ENCODE measurements at regions not wholly inside any gene's neighbourhood (a gene's known extent, or its start where the extent isn't known, plus 50 kb on each side); places are given as distances from the start of the nearest gene placed in this dataset.

DNA sequence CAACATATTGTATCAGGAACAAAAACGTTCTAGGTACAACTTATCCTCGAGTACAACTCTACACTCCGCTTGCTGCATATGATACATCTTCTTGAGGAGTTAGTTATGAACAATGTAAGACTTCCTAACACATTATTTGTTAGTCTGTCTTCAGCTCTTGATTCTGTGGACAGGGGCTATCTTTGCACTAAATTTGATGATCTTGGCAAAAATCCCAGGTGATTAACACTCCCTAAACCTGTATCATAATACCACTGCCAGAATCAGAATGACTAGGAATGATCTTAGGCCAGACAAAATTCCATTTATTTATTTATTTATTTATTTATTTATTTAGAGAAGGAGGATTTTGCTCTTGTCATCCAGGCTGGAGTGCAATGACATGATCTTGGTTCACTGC, 108.7 kb upstream of the AUTS2 start:
- Histone ChIP-seq H2BK5ac (ENCODE audit: low read length) (no peak overlapping the region), H3K79me1 (ENCODE audit: low read length) (no peaks in the 10 kb centered on the region), H4K5ac (ENCODE audit: low read length) (no peak overlapping the region), H3K4me2 (ENCODE audit: low read length) (no peak overlapping the region), H2BK15ac (replicated peaks; ENCODE audit: low read depth) (no peak overlapping the region), H3K36me3 (ENCODE audit: control insufficient read depth, insufficient read depth, low read length) (no peaks in the 10 kb centered on the region), H3K27ac (ENCODE audit: low read depth, low read length) (no peak overlapping the region), H3K23ac (ENCODE audit: low read length) (no peak overlapping the region), H2BK120ac (ENCODE audit: low read depth, low read length) (no peak overlapping the region), H3K56ac (ENCODE audit: low read length) (no peak overlapping the region), H3K79me2 (ENCODE audit: control insufficient read depth, insufficient read depth, low read length) (no peaks in the 10 kb centered on the region), H2AK5ac (ENCODE audit: low read length) (no peak overlapping the region), H3K4me3 (ENCODE audit: low read length) (no peak overlapping the region), H3K4ac (ENCODE audit: low read depth, low read length) (no peak overlapping the region), H3K27me3 (ENCODE audit: insufficient read depth, low read length, poor library complexity) (no peaks in the 10 kb centered on the region), H3K18ac (ENCODE audit: low read length) (no peak overlapping the region), H3K9ac (ENCODE audit: low read length) (no peak overlapping the region), H4K8ac (ENCODE audit: low read depth, low read length) (no peak overlapping the region), H3K4me1 (ENCODE audit: control insufficient read depth, low read depth, low read length) (no peaks in the 10 kb centered on the region)
- DNase-seq = no peak
- WGBS (ENCODE audit: extremely low coverage, insufficient coverage, low lambda C conversion rate) = no CpG with 5 or more reads among the region's 3 CpGs

DNA sequence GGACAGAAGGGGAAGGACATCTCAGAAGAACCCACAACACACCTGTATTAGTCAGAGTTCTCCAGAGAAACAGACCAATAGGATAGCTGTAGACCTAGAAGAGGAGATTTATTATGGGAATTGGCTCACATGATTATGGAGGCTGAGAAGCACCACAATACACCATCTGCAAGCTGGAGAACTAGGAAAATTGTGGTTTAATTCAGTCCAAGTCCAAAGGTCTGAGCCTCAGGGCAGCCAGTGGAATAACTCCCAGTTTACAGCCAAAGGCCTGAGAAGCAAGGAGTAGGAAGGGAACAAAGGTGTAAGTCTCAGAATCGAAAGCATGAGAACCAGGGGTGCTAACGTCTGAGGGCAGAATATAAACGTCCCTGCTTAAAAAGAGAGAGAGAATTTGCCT, 99.6 kb upstream of the AUTS2 start:
- Histone ChIP-seq H3K18ac (ENCODE audit: low read length) (no peak overlapping the region), H3K27me3 (ENCODE audit: insufficient read depth, low read length, poor library complexity) (no peaks in the 10 kb centered on the region), H3K4ac (ENCODE audit: low read depth, low read length) (no peak overlapping the region), H3K56ac (ENCODE audit: low read length) (no peak overlapping the region), H3K36me3 (ENCODE audit: control insufficient read depth, insufficient read depth, low read length) (no peaks in the 10 kb centered on the region), H2AK5ac (ENCODE audit: low read length) (no peak overlapping the region), H3K27ac (ENCODE audit: low read depth, low read length) (no peak overlapping the region), H3K79me1 (ENCODE audit: low read length) (no peaks in the 10 kb centered on the region), H4K8ac (ENCODE audit: low read depth, low read length) (no peak overlapping the region), H3K4me2 (ENCODE audit: low read length) (no peak overlapping the region), H3K4me3 (ENCODE audit: low read length) (no peak overlapping the region), H2BK5ac (ENCODE audit: low read length) (no peak overlapping the region), H4K5ac (ENCODE audit: low read length) (no peak overlapping the region), H2BK120ac (ENCODE audit: low read depth, low read length) (no peak overlapping the region), H3K23ac (ENCODE audit: low read length) (no peak overlapping the region), H2BK15ac (replicated peaks; ENCODE audit: low read depth) (no peak overlapping the region), H3K4me1 (ENCODE audit: control insufficient read depth, low read depth, low read length) (no peaks in the 10 kb centered on the region), H3K79me2 (ENCODE audit: control insufficient read depth, insufficient read depth, low read length) (no peaks in the 10 kb centered on the region), H3K9ac (ENCODE audit: low read length) (no peak overlapping the region)
- no peak for DNase-seq
- WGBS (ENCODE audit: extremely low coverage, insufficient coverage, low lambda C conversion rate) = no CpG with 5 or more reads among the region's 3 CpGs

DNA sequence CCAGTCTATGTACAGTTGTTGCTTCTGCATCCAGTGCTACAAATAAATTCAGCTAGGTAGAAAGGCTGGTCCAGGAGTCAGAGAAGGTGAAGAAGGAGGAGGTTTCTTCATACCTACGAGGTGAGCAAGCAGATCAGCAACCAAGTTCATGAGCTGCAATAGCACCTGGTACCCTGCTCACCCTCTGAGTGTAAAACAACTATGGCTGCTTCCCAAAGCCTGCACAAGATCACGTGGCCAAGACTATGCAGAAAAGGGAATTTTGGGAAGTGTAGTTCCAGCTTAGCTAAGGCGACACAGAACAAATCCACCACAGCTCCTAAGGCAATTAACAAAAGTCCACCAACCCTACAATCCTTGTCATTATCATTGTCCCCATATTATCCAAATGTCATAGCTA, 95.9 kb upstream of the AUTS2 start:
- Histone ChIP-seq H3K27ac (ENCODE audit: low read depth, low read length) (no peak overlapping the region), H3K4ac (ENCODE audit: low read depth, low read length) (no peak overlapping the region), H3K56ac (ENCODE audit: low read length) (no peak overlapping the region), H3K18ac (ENCODE audit: low read length) (no peak overlapping the region), H3K9ac (ENCODE audit: low read length) (no peak overlapping the region), H3K27me3 (ENCODE audit: insufficient read depth, low read length, poor library complexity) (no peaks in the 10 kb centered on the region), H2BK120ac (ENCODE audit: low read depth, low read length) (no peak overlapping the region), H2BK5ac (ENCODE audit: low read length) (no peak overlapping the region), H3K4me1 (ENCODE audit: control insufficient read depth, low read depth, low read length) (no peaks in the 10 kb centered on the region), H3K79me2 (ENCODE audit: control insufficient read depth, insufficient read depth, low read length) (no peaks in the 10 kb centered on the region), H2AK5ac (ENCODE audit: low read length) (no peak overlapping the region), H3K4me3 (ENCODE audit: low read length) (no peak overlapping the region), H3K4me2 (ENCODE audit: low read length) (no peak overlapping the region), H4K8ac (ENCODE audit: low read depth, low read length) (no peak overlapping the region), H3K36me3 (ENCODE audit: control insufficient read depth, insufficient read depth, low read length) (no peaks in the 10 kb centered on the region), H4K5ac (ENCODE audit: low read length) (no peak overlapping the region), H3K23ac (ENCODE audit: low read length) (no peak overlapping the region), H3K79me1 (ENCODE audit: low read length) (no peaks in the 10 kb centered on the region), H2BK15ac (replicated peaks; ENCODE audit: low read depth) (no peak overlapping the region)
- DNase-seq = no peak
- no CpG with 5 or more reads among the region's 3 CpGs for WGBS (ENCODE audit: extremely low coverage, insufficient coverage, low lambda C conversion rate)

DNA sequence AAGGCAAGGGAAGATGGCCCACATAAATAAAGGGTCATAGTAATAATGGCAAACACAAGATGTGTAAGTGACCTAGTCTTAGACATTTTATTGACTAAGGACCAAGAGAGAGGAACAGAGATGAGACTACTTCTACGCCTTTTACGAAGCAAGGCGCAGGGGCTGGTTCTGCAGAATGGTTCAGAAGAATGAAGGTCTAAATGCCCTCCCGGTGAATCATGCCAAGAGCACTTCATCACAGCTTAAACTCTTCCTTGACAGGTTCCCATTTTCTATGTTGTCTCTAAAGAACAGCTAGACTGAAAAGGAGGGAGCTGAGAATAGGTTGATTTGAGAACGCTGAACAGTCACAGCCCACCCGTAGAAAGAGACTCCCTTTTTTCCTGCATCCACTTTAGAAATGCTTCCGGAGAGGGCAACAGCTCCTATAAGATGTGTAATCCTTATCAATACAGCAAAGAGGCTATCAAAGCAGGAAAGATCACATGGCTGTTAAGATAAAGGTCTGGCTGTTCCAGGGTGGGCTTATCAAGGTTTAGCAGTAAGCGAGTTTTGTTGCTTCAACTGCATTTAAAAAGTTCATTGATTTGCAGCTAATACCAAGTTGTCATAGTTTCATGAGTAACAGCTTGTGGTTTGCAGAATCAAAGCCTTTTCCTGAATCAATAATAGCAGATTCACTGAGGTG, 93.4 kb upstream of the AUTS2 start:
- H3K79me1 ChIP-seq (ENCODE audit: low read length) = no peaks in the 10 kb centered on the region
- H3K4me3 ChIP-seq (ENCODE audit: low read length) = no peak overlapping the region
- H3K4me1 ChIP-seq (ENCODE audit: control insufficient read depth, low read depth, low read length) = no peaks in the 10 kb centered on the region
- H2BK15ac ChIP-seq (replicated peaks; ENCODE audit: low read depth) = no peak overlapping the region
- H2AK5ac ChIP-seq (ENCODE audit: low read length) = no peak overlapping the region
- no peak overlapping the region for H3K4me2 ChIP-seq (ENCODE audit: low read length)
- no peak overlapping the region for H2BK120ac ChIP-seq (ENCODE audit: low read depth, low read length)
- WGBS (ENCODE audit: extremely low coverage, insufficient coverage, low lambda C conversion rate) = no CpG with 5 or more reads among the region's 8 CpGs
- H3K9ac ChIP-seq (ENCODE audit: low read length) = no peak overlapping the region
- no peak overlapping the region for H3K4ac ChIP-seq (ENCODE audit: low read depth, low read length)
- no peaks in the 10 kb centered on the region for H3K36me3 ChIP-seq (ENCODE audit: control insufficient read depth, insufficient read depth, low read length)
- DNase-seq = peak; percentile 72
- no peak overlapping the region for H2BK5ac ChIP-seq (ENCODE audit: low read length)
- H3K27ac ChIP-seq (ENCODE audit: low read depth, low read length) = peak overlapping the region; percentile 59
- H4K8ac ChIP-seq (ENCODE audit: low read depth, low read length) = no peak overlapping the region
- H3K27me3 ChIP-seq (ENCODE audit: insufficient read depth, low read length, poor library complexity) = no peaks in the 10 kb centered on the region
- no peak overlapping the region for H3K18ac ChIP-seq (ENCODE audit: low read length)
- peak overlapping the region; percentile 10 for H3K56ac ChIP-seq (ENCODE audit: low read length)
- no peak overlapping the region for H4K5ac ChIP-seq (ENCODE audit: low read length)
- H3K79me2 ChIP-seq (ENCODE audit: control insufficient read depth, insufficient read depth, low read length) = no peaks in the 10 kb centered on the region
- H3K23ac ChIP-seq (ENCODE audit: low read length) = no peak overlapping the region

DNA sequence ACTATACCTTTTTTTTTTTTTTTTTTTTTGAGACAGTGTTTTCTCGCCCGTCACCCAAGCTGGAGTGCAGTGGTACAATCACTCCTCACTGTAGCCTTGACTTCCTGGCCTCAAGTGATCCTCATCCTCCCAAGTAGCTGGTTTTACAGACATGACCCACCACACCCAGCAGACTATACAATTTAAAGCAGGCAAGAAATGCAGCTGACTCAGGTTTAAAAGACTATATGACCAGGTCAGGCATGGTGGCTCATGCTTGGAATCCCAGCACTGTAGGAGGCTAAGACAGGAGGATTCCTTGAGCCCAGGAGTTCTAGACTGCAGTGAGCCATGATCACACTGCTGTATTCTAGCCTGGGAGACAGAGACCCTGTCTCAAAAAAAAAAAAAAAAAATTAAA, 89.5 kb upstream of the AUTS2 start:
- no peak overlapping the region for H3K4ac ChIP-seq (ENCODE audit: low read depth, low read length)
- no peaks in the 10 kb centered on the region for H3K79me1 ChIP-seq (ENCODE audit: low read length)
- no peak overlapping the region for H2BK5ac ChIP-seq (ENCODE audit: low read length)
- no peak overlapping the region for H3K4me3 ChIP-seq (ENCODE audit: low read length)
- no peaks in the 10 kb centered on the region for H3K4me1 ChIP-seq (ENCODE audit: control insufficient read depth, low read depth, low read length)
- no peak overlapping the region for H2BK120ac ChIP-seq (ENCODE audit: low read depth, low read length)
- H3K9ac ChIP-seq (ENCODE audit: low read length) = no peak overlapping the region
- DNase-seq = no peak
- no peak overlapping the region for H3K4me2 ChIP-seq (ENCODE audit: low read length)
- H3K36me3 ChIP-seq (ENCODE audit: control insufficient read depth, insufficient read depth, low read length) = no peaks in the 10 kb centered on the region
- H2AK5ac ChIP-seq (ENCODE audit: low read length) = no peak overlapping the region
- H3K23ac ChIP-seq (ENCODE audit: low read length) = no peak overlapping the region
- no CpG with 5 or more reads among the region's 2 CpGs for WGBS (ENCODE audit: extremely low coverage, insufficient coverage, low lambda C conversion rate)
- H3K56ac ChIP-seq (ENCODE audit: low read length) = no peak overlapping the region
- no peak overlapping the region for H3K18ac ChIP-seq (ENCODE audit: low read length)
- no peak overlapping the region for H3K27ac ChIP-seq (ENCODE audit: low read depth, low read length)
- H2BK15ac ChIP-seq (replicated peaks; ENCODE audit: low read depth) = no peak overlapping the region
- H3K27me3 ChIP-seq (ENCODE audit: insufficient read depth, low read length, poor library complexity) = no peaks in the 10 kb centered on the region
- H4K8ac ChIP-seq (ENCODE audit: low read depth, low read length) = no peak overlapping the region
- no peaks in the 10 kb centered on the region for H3K79me2 ChIP-seq (ENCODE audit: control insufficient read depth, insufficient read depth, low read length)
- no peak overlapping the region for H4K5ac ChIP-seq (ENCODE audit: low read length)

DNA sequence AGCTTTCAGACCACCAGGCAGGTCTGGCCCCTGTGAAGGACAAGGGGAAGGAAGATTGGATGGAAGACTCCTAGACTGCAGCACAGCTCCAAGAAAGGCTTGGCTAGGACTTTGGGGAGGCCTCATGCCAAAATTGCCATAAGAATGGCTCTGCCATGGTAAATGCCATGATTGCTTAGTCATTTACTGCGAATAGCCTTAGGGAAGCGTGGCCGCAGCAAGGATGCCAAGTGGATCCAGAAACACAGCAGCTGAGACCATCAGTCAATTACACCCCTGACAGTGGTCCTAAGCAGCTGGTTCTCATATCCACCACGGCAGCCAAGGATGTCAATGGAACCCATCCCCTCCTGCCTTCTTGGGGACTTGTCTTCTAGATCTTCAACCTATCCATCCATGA, 88.2 kb upstream of the AUTS2 start:
- no peak overlapping the region for H2AK5ac ChIP-seq (ENCODE audit: low read length)
- no peak overlapping the region for H2BK120ac ChIP-seq (ENCODE audit: low read depth, low read length)
- no peak for DNase-seq
- no peaks in the 10 kb centered on the region for H3K36me3 ChIP-seq (ENCODE audit: control insufficient read depth, insufficient read depth, low read length)
- WGBS (ENCODE audit: extremely low coverage, insufficient coverage, low lambda C conversion rate) = no CpG with 5 or more reads among the region's 4 CpGs
- H3K9ac ChIP-seq (ENCODE audit: low read length) = no peak overlapping the region
- no peak overlapping the region for H4K5ac ChIP-seq (ENCODE audit: low read length)
- no peak overlapping the region for H3K4me2 ChIP-seq (ENCODE audit: low read length)
- no peak overlapping the region for H3K23ac ChIP-seq (ENCODE audit: low read length)
- no peaks in the 10 kb centered on the region for H3K79me1 ChIP-seq (ENCODE audit: low read length)
- no peak overlapping the region for H3K56ac ChIP-seq (ENCODE audit: low read length)
- no peak overlapping the region for H3K4ac ChIP-seq (ENCODE audit: low read depth, low read length)
- H2BK15ac ChIP-seq (replicated peaks; ENCODE audit: low read depth) = no peak overlapping the region
- H3K27ac ChIP-seq (ENCODE audit: low read depth, low read length) = no peak overlapping the region
- no peak overlapping the region for H2BK5ac ChIP-seq (ENCODE audit: low read length)
- H3K79me2 ChIP-seq (ENCODE audit: control insufficient read depth, insufficient read depth, low read length) = no peaks in the 10 kb centered on the region
- H3K18ac ChIP-seq (ENCODE audit: low read length) = no peak overlapping the region
- no peaks in the 10 kb centered on the region for H3K4me1 ChIP-seq (ENCODE audit: control insufficient read depth, low read depth, low read length)
- H3K27me3 ChIP-seq (ENCODE audit: insufficient read depth, low read length, poor library complexity) = no peaks in the 10 kb centered on the region
- no peak overlapping the region for H3K4me3 ChIP-seq (ENCODE audit: low read length)
- H4K8ac ChIP-seq (ENCODE audit: low read depth, low read length) = no peak overlapping the region
